HCT116 (cell line): ENCODE measurements at regions not wholly inside any gene's neighbourhood (a gene's known extent, or its start where the extent isn't known, plus 50 kb on each side); places are given as distances from the start of the nearest gene placed in this dataset.

ENCODE experiments used
- ATAC-seq: fragments of 200-7000 bp; cut with Tn5 transposase; 2 replicates; pipeline ENCODE4 v1.9.1; 2020; ENCODE audit warnings: mild to moderate bottlenecking, moderate library complexity
- BruUV-seq: library from RNA; stranded (reverse); fragments of 400-500 nt; replicated peaks from 2 replicates; lab custom pipeline; 2021; lab: Mats Ljungman, UMichigan
- CTCF ChIA-PET: fragments of 300-600 bp; sonication (Branson Sonifier 250); formaldehyde crosslinking; loops from one replicate; lab custom pipeline; 2021; ENCODE audit warnings: antibody characterized with exemption; lab: Charles Lee
- POLR2A ChIA-PET: fragments of 300-600, 350-600 bp; sonication (Branson Sonifier 250); formaldehyde crosslinking; loops from one replicate; lab custom pipeline; 2021; ENCODE audit warnings: antibody characterized with exemption; lab: Charles Lee
- RAD21 ChIA-PET, 2 experiments: fragments of 300-600 bp; sonication (Branson Sonifier 250); formaldehyde crosslinking; loops; one replicate each; lab custom pipeline; 2023; ENCODE audit warnings: low total read pairs in 2 of 2; ENCODE audit not compliant: uncharacterized antibody in 2 of 2, unreplicated experiment in 2 of 2, low non-redundant PET in 1 of 2; lab: Charles Lee
- DNase-seq: peaks from one replicate; pipeline ENCODE4 v3.0.0-alpha.2; 2010; ENCODE audit warnings: low read depth, low spot score
- H2AFZ ChIP-seq: fragments of 200-600 bp; shearing (Covaris generic), sonication (generic); 2 replicates; pipeline ENCODE4 v1.6.1; 2017; ENCODE audit warnings: low read depth, mixed run types, mixed read lengths, antibody characterized with exemption, low read length; ENCODE audit not compliant: poor library complexity, severe bottlenecking
- H3K27ac ChIP-seq: 2 replicates; pipeline ENCODE4 v1.5.1; 2012; ENCODE audit warnings: low read depth, low read length
- H3K27me3 ChIP-seq: fragments of 200-600 bp; sonication (generic); 2 replicates; pipeline ENCODE4 v1.6.1; 2016; ENCODE audit warnings: mixed run types, low read length, mixed read lengths; ENCODE audit not compliant: insufficient read depth
- H3K36me3 ChIP-seq, 2 experiments: fragments of 200-500 bp in 1 of 2; fragments of 200-600 bp in 1 of 2; sonication (Bioruptor generic) in 1 of 2; sonication (generic) in 1 of 2; 2 replicates each; pipeline versions ENCODE4 v1.5.1 to v1.6.1; 2014 to 2016; ENCODE audit warnings: low read length in 2 of 2, inconsistent platforms in 1 of 2, mixed read lengths in 1 of 2, mixed run types in 1 of 2; ENCODE audit not compliant: insufficient read depth in 2 of 2, control insufficient read depth in 1 of 2
- H3K4me1 ChIP-seq, 2 experiments: fragments of 200-600 bp in 1 of 2; sonication (generic) in 1 of 2; 2 replicates each; pipeline versions ENCODE4 v1.5.1 to v1.6.1; 2012 to 2017; ENCODE audit warnings: low read length in 2 of 2, inconsistent platforms in 1 of 2, mild to moderate bottlenecking in 1 of 2, mixed read lengths in 1 of 2, mixed run types in 1 of 2, moderate library complexity in 1 of 2; ENCODE audit not compliant: insufficient read depth in 2 of 2, control insufficient read depth in 1 of 2
- H3K4me2 ChIP-seq: fragments of 200-600 bp; sonication (generic); 2 replicates; pipeline ENCODE4 v1.6.1; 2017; ENCODE audit warnings: mixed run types, low read length, mixed read lengths
- H3K4me3 ChIP-seq, 2 experiments: fragments of 200-600 bp in 1 of 2; sonication (generic) in 1 of 2; replicated peaks in 1 of 2; 2 replicates each; pipeline ENCODE4 v1.5.1; 2011 to 2016; ENCODE audit warnings: low read length in 2 of 2, control low read depth in 1 of 2, low read depth in 1 of 2, mild to moderate bottlenecking in 1 of 2, mixed read lengths in 1 of 2, mixed run types in 1 of 2
- H3K79me2 ChIP-seq: fragments of 200-600 bp; sonication (generic); 2 replicates; pipeline ENCODE4 v1.6.1; 2017; ENCODE audit warnings: mild to moderate bottlenecking, mixed run types, low read length, moderate library complexity, mixed read lengths; ENCODE audit not compliant: insufficient read depth
- H3K9ac ChIP-seq: fragments of 200-600 bp; sonication (generic); 2 replicates; pipeline ENCODE4 v1.6.1; 2016; ENCODE audit warnings: low read length, mixed read lengths
- H3K9me2 ChIP-seq: fragments of 200-600 bp; sonication (generic), shearing (Covaris generic); 2 replicates; pipeline ENCODE4 v1.6.1; 2017; ENCODE audit warnings: mixed run types, mild to moderate bottlenecking, moderate library complexity; ENCODE audit not compliant: insufficient read depth
- H3K9me3 ChIP-seq, 2 experiments: fragments of 200-500 bp in 1 of 2; fragments of 200-600 bp in 1 of 2; sonication (Bioruptor generic) in 1 of 2; sonication (generic) in 1 of 2; 2 replicates each; pipeline ENCODE4 v1.6.1; 2014 to 2017; ENCODE audit warnings: low read length in 2 of 2, mixed read lengths in 2 of 2, inconsistent platforms in 1 of 2, low read depth in 1 of 2, mild to moderate bottlenecking in 1 of 2, mixed run types in 1 of 2, moderate library complexity in 1 of 2; ENCODE audit not compliant: control insufficient read depth in 1 of 2, insufficient read depth in 1 of 2
- H4K20me1 ChIP-seq: fragments of 200-600 bp; sonication (generic), shearing (Covaris generic); 2 replicates; pipeline ENCODE4 v1.6.1; 2017; ENCODE audit warnings: mixed run types, mild to moderate bottlenecking, moderate library complexity; ENCODE audit not compliant: insufficient read depth
- CEBPB ChIP-seq: IDR thresholded peaks from 2 replicates; pipeline ENCODE4 v1.6.1; 2012; ENCODE audit warnings: low read depth
- CTCF ChIP-seq, 3 experiments: fragments of 200-600 bp in 1 of 3; sonication (generic) in 1 of 3; IDR thresholded peaks in 2 of 3; conservative IDR thresholded peaks in 1 of 3; 2 replicates each; pipeline ENCODE4 v1.5.1; 2012 to 2017; ENCODE audit warnings: low read depth in 2 of 3, low read length in 2 of 3, antibody characterized with exemption in 1 of 3, borderline replicate concordance in 1 of 3, control low read depth in 1 of 3, mild to moderate bottlenecking in 1 of 3, mixed read lengths in 1 of 3, mixed run types in 1 of 3, moderate library complexity in 1 of 3; ENCODE audit not compliant: insufficient read depth in 1 of 3
- EGR1 ChIP-seq: IDR thresholded peaks from 2 replicates; pipeline ENCODE4 v1.6.1; 2012; ENCODE audit warnings: low read depth
- ELF1 ChIP-seq: IDR thresholded peaks from 2 replicates; pipeline ENCODE4 v1.6.1; 2012; ENCODE audit warnings: low read depth, borderline replicate concordance
- EZH2 ChIP-seq: fragments of 200-600 bp; sonication (generic); IDR thresholded peaks from 2 replicates; pipeline ENCODE4 v1.6.1; 2017; ENCODE audit warnings: antibody characterized with exemption, mixed run types
- EZH2phosphoT487 ChIP-seq: fragments of 200-600 bp; IDR thresholded peaks from 2 replicates; pipeline ENCODE4 v1.6.1; 2018; ENCODE audit warnings: antibody characterized with exemption, borderline replicate concordance
- JUND ChIP-seq: IDR thresholded peaks from 2 replicates; pipeline ENCODE4 v1.6.1; 2012
- REST ChIP-seq: IDR thresholded peaks from 2 replicates; pipeline ENCODE4 v1.6.1; 2012; ENCODE audit warnings: low read depth
- SIN3A ChIP-seq: IDR thresholded peaks from 2 replicates; pipeline ENCODE4 v1.6.1; 2012; ENCODE audit warnings: low read depth
- TCF7L2 ChIP-seq: IDR thresholded peaks from 2 replicates; pipeline ENCODE4 v1.7.0; 2011; ENCODE audit warnings: borderline replicate concordance, inconsistent platforms; ENCODE audit not compliant: insufficient read depth, insufficient read length; ENCODE audit errors: extremely low read depth
- YY1 ChIP-seq: IDR thresholded peaks from 2 replicates; pipeline ENCODE4 v1.6.1; 2011; ENCODE audit warnings: low read length, low read depth, moderate library complexity, mild to moderate bottlenecking; ENCODE audit not compliant: insufficient replicate concordance; ENCODE audit errors: extremely low read depth
- ZBTB33 ChIP-seq: IDR thresholded peaks from 2 replicates; pipeline ENCODE4 v1.6.1; 2011; ENCODE audit warnings: mild to moderate bottlenecking, low read length, moderate library complexity; ENCODE audit not compliant: insufficient replicate concordance; ENCODE audit errors: extremely low read depth
- ZNF274 ChIP-seq: fragments of 200-500 bp; sonication (Bioruptor generic); IDR thresholded peaks from 2 replicates; pipeline ENCODE4 v1.6.1; 2014; ENCODE audit warnings: mild to moderate bottlenecking, low read depth, low read length, inconsistent platforms
- intact Hi-C: fragments of 100-400 bp; cut with micrococcal nuclease; formaldehyde crosslinking; loops from 2 replicates; pipeline ENCODE4 v1.10.0; 2022

GRCh38 chr5:163988566-163988965 lies 483.1 kb downstream of the MAT2B start:
- Histone ChIP-seq H2AFZ (no peak overlapping the region), H3K36me3 (no peaks in the 10 kb centered on the region), H3K27ac (no peak overlapping the region), H3K27me3 (no peaks in the 10 kb centered on the region), H3K9ac (no peak overlapping the region), H3K4me2 (no peak overlapping the region), H3K79me2 (no peaks in the 10 kb centered on the region), H3K9me2 (no peaks in the 10 kb centered on the region), H3K4me1 (no peaks in the 10 kb centered on the region), H3K4me3 (no peak overlapping the region), H3K9me3 (no peaks in the 10 kb centered on the region; a peak in 2 of 4 replicates), H4K20me1 (no peaks in the 10 kb centered on the region)
- intact Hi-C loops: no loop called here
- DNase-seq (no peak), ATAC-seq (no peak)
- BruUV-seq: no TSS peak
- POLR2A ChIA-PET: no interaction called here
- no peak for TF ChIP-seq ELF1
- no peak for TF ChIP-seq EZH2phosphoT487
- TF ChIP-seq CTCF (IDR thresholded peaks at IDR 0.05 in 2 of 3, conservative IDR thresholded peaks at IDR 0.05 in 1 of 3; ENCODE audit: borderline replicate concordance in 1 of 3, insufficient read depth in 1 of 3, low read depth in 2 of 3, low read length in 2 of 3): no peak
- TF ChIP-seq EGR1: no peak
- TF ChIP-seq ZNF274: no peak
- no peak for TF ChIP-seq TCF7L2
- TF ChIP-seq ZBTB33: no peak
- no peak for TF ChIP-seq YY1
- TF ChIP-seq JUND: no peak
- TF ChIP-seq CEBPB: no peak
- no peak for TF ChIP-seq EZH2
- TF ChIP-seq SIN3A: no peak
- TF ChIP-seq REST: no peak
- CTCF ChIA-PET: no interaction called here
- RAD21 ChIA-PET: no interaction called here
